B cell (primary cell): ENCODE measurements at regions not wholly inside any gene's neighbourhood (a gene's known extent, or its start where the extent isn't known, plus 50 kb on each side); places are given as distances from the start of the nearest gene placed in this dataset.

ENCODE experiments used
- EZH2 ChIP-seq: IDR thresholded peaks from 2 replicates; pipeline ENCODE4 v1.6.1; 2012; ENCODE audit warnings: borderline replicate concordance, low read depth, mild to moderate bottlenecking, moderate library complexity, low read length; ENCODE audit not compliant: insufficient read depth, poor library complexity, severe bottlenecking
- TF ChIP-seq, protein P1 (sequence below): fragments of 200-600 bp; IDR thresholded peaks from one replicate; pipeline ENCODE4 v1.8.0; 2022; ENCODE audit warnings: antibody characterized with exemption, mild to moderate bottlenecking

DNA sequence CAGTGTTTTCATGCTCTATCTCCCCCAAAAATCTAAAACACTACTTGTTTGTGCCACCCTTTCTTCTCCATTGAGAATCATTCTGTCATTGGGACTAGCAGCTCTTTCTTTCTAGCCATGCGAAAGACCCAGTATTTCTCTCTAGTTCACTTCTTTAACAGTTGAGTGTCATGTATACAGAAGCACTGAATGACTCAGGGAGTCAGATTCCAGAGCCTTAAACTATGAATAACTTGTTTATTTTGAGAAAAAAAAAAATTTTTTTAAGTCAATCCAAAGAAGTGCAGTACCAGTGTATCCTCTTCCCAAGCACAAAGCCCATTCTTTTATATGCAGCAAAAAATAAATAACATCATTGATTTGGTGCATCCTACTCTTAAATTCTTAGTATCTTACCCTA, 415.4 kb upstream of the GRAMD2B start:
- TF ChIP-seq EZH2 = no peak
- TF ChIP-seq, protein P1, sequence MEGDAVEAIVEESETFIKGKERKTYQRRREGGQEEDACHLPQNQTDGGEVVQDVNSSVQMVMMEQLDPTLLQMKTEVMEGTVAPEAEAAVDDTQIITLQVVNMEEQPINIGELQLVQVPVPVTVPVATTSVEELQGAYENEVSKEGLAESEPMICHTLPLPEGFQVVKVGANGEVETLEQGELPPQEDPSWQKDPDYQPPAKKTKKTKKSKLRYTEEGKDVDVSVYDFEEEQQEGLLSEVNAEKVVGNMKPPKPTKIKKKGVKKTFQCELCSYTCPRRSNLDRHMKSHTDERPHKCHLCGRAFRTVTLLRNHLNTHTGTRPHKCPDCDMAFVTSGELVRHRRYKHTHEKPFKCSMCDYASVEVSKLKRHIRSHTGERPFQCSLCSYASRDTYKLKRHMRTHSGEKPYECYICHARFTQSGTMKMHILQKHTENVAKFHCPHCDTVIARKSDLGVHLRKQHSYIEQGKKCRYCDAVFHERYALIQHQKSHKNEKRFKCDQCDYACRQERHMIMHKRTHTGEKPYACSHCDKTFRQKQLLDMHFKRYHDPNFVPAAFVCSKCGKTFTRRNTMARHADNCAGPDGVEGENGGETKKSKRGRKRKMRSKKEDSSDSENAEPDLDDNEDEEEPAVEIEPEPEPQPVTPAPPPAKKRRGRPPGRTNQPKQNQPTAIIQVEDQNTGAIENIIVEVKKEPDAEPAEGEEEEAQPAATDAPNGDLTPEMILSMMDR = no peak
